OCI-LY7 (cell line): ENCODE measurements at regions not wholly inside any gene's neighbourhood (a gene's known extent, or its start where the extent isn't known, plus 50 kb on each side); places are given as distances from the start of the nearest gene placed in this dataset.

Source experiments
- BruUV-seq: library from RNA; stranded (reverse); fragments of 400-500 nt; replicated peaks from 2 replicates; lab custom pipeline; 2021; lab: Mats Ljungman, UMichigan
- CTCF ChIA-PET: fragments of 300-600 bp; sonication (Branson Sonifier 250); formaldehyde crosslinking; loops from one replicate; lab custom pipeline; 2022; ENCODE audit warnings: antibody characterized with exemption; ENCODE audit not compliant: unreplicated experiment; lab: Charles Lee
- POLR2A ChIA-PET: fragments of 300-600 bp; sonication (Branson Sonifier 250); formaldehyde crosslinking; loops from one replicate; lab custom pipeline; 2022; ENCODE audit warnings: antibody characterized with exemption; lab: Charles Lee
- DNase-seq: peaks from one replicate; pipeline ENCODE4 v3.0.0-alpha.2; 2015; ENCODE audit warnings: low spot score
- H2AFZ ChIP-seq: fragments of 200-600 bp; sonication (generic), shearing (Covaris generic); 2 replicates; pipeline ENCODE4 v1.6.1; 2014; ENCODE audit warnings: mild to moderate bottlenecking, antibody characterized with exemption, low read length, moderate library complexity
- H3K27ac ChIP-seq: fragments of 200-600 bp; sonication (generic); 2 replicates; pipeline ENCODE4 v1.5.1; 2014; ENCODE audit warnings: mixed run types, low read depth, mild to moderate bottlenecking, moderate library complexity, low read length, inconsistent platforms; ENCODE audit not compliant: poor library complexity, severe bottlenecking
- H3K36me3 ChIP-seq: fragments of 200-600 bp; sonication (generic); 2 replicates; pipeline ENCODE4 v1.6.1; 2014; ENCODE audit warnings: mild to moderate bottlenecking, antibody characterized with exemption, low read length, moderate library complexity, mixed read lengths; ENCODE audit not compliant: insufficient read depth
- H3K4me1 ChIP-seq: fragments of 200-600 bp; sonication (generic); 2 replicates; pipeline ENCODE4 v1.5.1; 2014; ENCODE audit warnings: mild to moderate bottlenecking, low read length; ENCODE audit not compliant: insufficient read depth, poor library complexity, severe bottlenecking
- H3K4me2 ChIP-seq: fragments of 200-600 bp; sonication (generic); 2 replicates; pipeline ENCODE4 v1.6.1; 2014; ENCODE audit warnings: mild to moderate bottlenecking, low read length
- H3K4me3 ChIP-seq: fragments of 200-600 bp; sonication (generic); 2 replicates; pipeline ENCODE4 v1.5.1; 2014; ENCODE audit warnings: mild to moderate bottlenecking, low read depth, low read length; ENCODE audit not compliant: poor library complexity, severe bottlenecking
- H3K79me2 ChIP-seq: fragments of 200-600 bp; sonication (generic); 2 replicates; pipeline ENCODE4 v1.6.1; 2016; ENCODE audit warnings: low read depth, mild to moderate bottlenecking, low read length, moderate library complexity, mixed read lengths; ENCODE audit not compliant: insufficient read depth
- H3K9me2 ChIP-seq: fragments of 200-600 bp; sonication (generic); 2 replicates; pipeline ENCODE4 v1.6.1; 2016; ENCODE audit warnings: mild to moderate bottlenecking, low read length, mixed read lengths; ENCODE audit not compliant: insufficient read depth
- H3K9me3 ChIP-seq: fragments of 200-600 bp; sonication (generic); 2 replicates; pipeline ENCODE4 v1.6.1; 2014; ENCODE audit warnings: mild to moderate bottlenecking, mixed run types, low read length, mixed read lengths
- H4K20me1 ChIP-seq: fragments of 200-600 bp; sonication (generic); 2 replicates; pipeline ENCODE4 v1.6.1; 2014; ENCODE audit warnings: mild to moderate bottlenecking, antibody characterized with exemption, low read length, moderate library complexity, mixed read lengths; ENCODE audit not compliant: insufficient read depth
- CTCF ChIP-seq: fragments of 200-600 bp; sonication (generic); conservative IDR thresholded peaks from 2 replicates; pipeline ENCODE4 v1.5.1; 2014; ENCODE audit warnings: mild to moderate bottlenecking, antibody characterized with exemption, low read length, moderate library complexity, mixed read lengths
- EZH2phosphoT487 ChIP-seq: fragments of 200-600 bp; sonication (generic); IDR thresholded peaks from 2 replicates; pipeline ENCODE4 v1.6.1; 2018; ENCODE audit warnings: low read depth, borderline replicate concordance, mild to moderate bottlenecking, mixed run types, antibody characterized with exemption, low read length, moderate library complexity, mixed read lengths
- intact Hi-C: fragments of 100-400 bp; cut with micrococcal nuclease; formaldehyde crosslinking; loops from one replicate; pipeline ENCODE4 v1.10.0; 2022; ENCODE audit not compliant: unreplicated experiment

DNA sequence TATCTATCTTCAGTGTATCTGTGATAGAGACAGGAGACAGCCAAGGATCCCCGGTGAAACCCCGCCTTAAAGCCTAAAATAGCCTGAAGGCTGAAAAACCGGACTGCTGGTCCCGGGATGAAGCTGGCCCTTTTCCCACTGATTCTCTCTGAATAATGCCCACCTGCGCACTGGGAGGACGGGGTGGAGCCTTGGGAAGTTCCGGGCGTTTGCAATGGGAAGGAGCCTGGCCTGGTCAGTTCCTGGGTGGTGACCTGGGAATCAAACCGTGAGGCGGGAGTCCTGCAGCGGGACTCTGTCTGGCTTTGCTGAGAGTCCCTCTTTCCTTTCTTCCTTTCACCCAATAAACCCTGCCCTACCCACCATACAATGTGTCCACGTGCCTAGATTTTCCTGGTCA is 157.9 kb downstream of the C3orf38 start:
- no peak overlapping the region for H3K4me2 ChIP-seq
- H3K36me3 ChIP-seq = no peaks in the 10 kb centered on the region
- H3K27ac ChIP-seq = no peak overlapping the region
- H3K9me3 ChIP-seq = no peaks in the 10 kb centered on the region
- H3K79me2 ChIP-seq = no peaks in the 10 kb centered on the region
- H3K4me3 ChIP-seq = no peak overlapping the region
- no peak for TF ChIP-seq EZH2phosphoT487
- TF ChIP-seq CTCF = no peak
- CTCF ChIA-PET = no interaction called here
- BruUV-seq = no TSS peak
- POLR2A ChIA-PET = no interaction called here
- H4K20me1 ChIP-seq = no peaks in the 10 kb centered on the region
- intact Hi-C loops = no loop called here
- H3K4me1 ChIP-seq = peaks cover 3% of the 10 kb centered on the region
- no peak overlapping the region for H2AFZ ChIP-seq
- no peaks in the 10 kb centered on the region for H3K9me2 ChIP-seq
- DNase-seq = no peak

DNA sequence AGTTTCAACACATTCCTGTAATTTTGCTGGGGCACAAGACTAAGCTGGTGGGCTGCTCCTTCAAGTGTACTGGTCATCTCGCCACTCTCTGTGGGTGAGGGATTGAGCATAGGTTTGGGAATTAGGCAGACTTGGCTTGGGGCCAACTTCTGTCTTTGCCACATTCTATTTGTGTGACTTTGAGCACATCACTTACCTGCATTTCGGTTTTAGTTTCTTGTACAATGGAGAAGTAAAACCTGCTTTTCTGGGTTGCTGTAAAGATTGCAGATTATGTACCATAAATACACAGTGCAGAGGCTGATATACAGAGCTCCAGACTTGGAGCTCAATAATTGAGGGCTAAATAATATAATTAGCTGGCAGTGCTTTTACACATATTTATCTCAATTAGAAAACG is 162.1 kb downstream of the C3orf38 start:
- no peak for TF ChIP-seq EZH2phosphoT487
- no peak for TF ChIP-seq CTCF
- Histone ChIP-seq H3K9me2 (no peaks in the 10 kb centered on the region), H2AFZ (peak overlapping the region; percentile 32; the same call in 1 of the 2 replicates), H3K79me2 (no peaks in the 10 kb centered on the region), H3K4me1 (peaks cover 3% of the 10 kb centered on the region), H3K4me3 (no peak overlapping the region), H3K9me3 (no peaks in the 10 kb centered on the region), H3K36me3 (no peaks in the 10 kb centered on the region), H4K20me1 (no peaks in the 10 kb centered on the region), H3K27ac (no peak overlapping the region), H3K4me2 (no peak overlapping the region)
- no TSS peak for BruUV-seq
- ChIA-PET CTCF (no interaction called here), POLR2A (no interaction called here)
- DNase-seq = no peak
- intact Hi-C loops = no loop called here

GRCh38 chr3:88312256-88312655 is 162.5 kb downstream of the C3orf38 start:
- TF ChIP-seq CTCF (no peak), EZH2phosphoT487 (no peak)
- H3K9me3 ChIP-seq = no peaks in the 10 kb centered on the region
- H2AFZ ChIP-seq = no peak overlapping the region
- no peak overlapping the region for H3K4me3 ChIP-seq
- H3K4me1 ChIP-seq = peaks cover 3% of the 10 kb centered on the region
- no peaks in the 10 kb centered on the region for H4K20me1 ChIP-seq
- no peaks in the 10 kb centered on the region for H3K9me2 ChIP-seq
- no peak overlapping the region for H3K27ac ChIP-seq
- intact Hi-C loops = no loop called here
- ChIA-PET CTCF (no interaction called here), POLR2A (interaction anchor here (0.5 kb wide), 1 partner anchor 223 kb away, joined by 3 read pairs; no protein-coding TSS in a partner anchor)
- no peaks in the 10 kb centered on the region for H3K36me3 ChIP-seq
- no peaks in the 10 kb centered on the region for H3K79me2 ChIP-seq
- no peak overlapping the region for H3K4me2 ChIP-seq
- BruUV-seq = no TSS peak
- no peak for DNase-seq
